ENCODE measurements at regions not wholly inside any gene's neighbourhood (a gene's known extent, or its start where the extent isn't known, plus 50 kb on each side); places are given as distances from the start of the nearest gene placed in this dataset.

DNA sequence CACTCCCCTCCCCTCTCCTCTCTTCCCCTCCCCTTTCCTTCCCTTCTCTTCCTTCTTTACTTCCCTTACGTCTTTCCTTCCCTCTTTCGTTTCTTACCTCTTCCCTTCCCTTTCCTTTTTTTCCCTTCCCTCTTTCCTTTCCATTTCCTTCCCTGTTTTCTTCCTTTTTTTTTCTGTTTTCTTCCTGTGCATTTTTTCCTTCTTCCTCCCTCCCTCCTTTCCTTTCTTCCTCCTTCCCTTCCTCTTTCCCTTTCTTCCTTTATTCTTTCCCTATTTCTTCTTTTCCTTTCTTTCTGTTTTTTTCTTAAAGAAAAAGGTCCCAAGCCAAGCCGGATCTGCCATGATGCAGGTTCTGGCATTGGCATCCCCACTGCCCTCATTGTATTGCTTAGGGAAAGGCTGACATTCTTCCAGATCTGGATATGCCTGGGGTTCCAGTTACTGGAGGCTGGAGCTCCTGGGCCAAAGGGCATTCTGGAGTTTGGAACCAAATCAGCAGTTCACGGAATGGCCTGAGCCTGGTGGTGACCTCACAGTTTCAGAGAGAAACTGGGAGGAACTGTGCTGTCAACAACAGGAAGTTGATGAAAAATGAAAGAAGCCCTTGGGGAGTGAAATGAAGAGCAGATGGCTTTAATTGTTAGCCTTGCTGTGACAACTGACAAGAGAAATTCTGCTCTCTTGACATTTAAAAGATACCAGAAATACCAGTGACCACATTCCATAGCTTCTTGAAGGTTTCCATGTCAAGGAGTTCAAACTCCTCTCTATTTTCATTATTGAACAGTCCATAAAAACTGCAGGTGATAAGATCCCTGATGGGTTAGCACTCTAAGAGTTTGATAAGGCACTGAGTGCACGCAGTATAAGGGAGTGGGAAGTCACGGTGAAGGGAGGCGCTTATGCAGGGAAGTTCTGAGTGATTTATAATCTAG, 622.1 kb downstream of the SPRY1 start:
- DNase-seq, result no peak

DNA sequence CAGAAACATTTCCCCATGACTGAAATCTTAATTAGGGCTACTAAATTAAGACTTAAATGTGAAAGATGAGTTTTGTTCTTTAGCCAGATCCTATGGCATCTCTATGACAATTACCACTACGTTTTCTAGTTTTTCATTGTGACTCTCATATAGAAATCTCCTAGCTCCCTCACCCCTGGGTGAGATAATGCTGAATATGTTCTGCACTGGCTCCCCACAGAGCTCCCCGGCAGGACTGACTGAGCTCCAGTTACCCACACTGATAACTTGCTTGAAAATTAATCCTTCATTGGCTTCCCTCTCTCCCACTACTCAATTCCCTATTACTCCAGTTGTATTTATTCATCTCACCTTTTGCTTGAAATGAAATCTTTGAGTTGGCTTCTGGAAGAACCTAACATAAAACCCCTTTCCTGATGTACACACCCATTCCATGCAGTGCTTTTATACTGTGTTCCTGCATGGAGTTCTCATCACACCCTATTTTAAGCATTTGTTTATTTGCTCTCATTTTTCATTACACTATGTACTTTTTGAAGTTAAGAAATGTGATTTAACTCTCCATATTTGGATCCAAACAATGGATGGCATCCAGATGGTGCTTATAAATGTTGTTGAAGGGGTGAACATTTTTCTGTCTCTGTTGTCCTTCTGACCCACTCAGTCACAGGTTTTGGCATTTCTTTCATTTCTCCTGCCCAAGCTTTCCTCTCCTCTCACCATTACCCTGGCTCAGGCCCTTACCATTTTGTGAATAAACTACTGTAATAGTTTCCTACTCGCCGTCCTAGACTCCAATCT, 623.4 kb downstream of the SPRY1 start:
- DNase-seq, result no peak

- no peak for DNase-seq
Measured at GRCh38 chr4:124025000-124025399, 628.4 kb downstream of the SPRY1 start.

GRCh38 chr4:124025428-124025827, 628.8 kb downstream of the SPRY1 start:
- no peak for DNase-seq

GRCh38 chr4:124028182-124028581, 631.6 kb downstream of the SPRY1 start:
- DNase-seq, result no peak

DNA sequence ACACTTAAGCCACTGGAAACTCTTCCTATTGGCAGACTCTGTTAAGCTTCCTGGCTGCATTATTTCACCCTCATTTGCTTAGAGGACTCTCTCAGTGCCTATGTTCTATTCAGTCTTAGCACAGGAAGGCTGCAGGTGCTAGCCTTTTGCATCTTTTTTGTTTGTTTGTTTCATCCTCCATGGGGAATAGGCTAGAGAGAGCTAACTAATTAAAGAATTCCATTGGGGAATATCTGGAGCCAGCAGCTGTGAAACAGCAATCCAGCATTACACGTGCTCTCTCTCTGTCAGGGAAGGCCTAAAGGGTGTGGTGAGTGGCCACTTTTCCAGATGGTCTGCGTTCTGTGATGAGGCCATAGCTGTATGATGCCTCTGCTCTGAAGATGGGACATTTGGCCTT, 633.6 kb downstream of the SPRY1 start:
- DNase-seq, result no peak

DNA sequence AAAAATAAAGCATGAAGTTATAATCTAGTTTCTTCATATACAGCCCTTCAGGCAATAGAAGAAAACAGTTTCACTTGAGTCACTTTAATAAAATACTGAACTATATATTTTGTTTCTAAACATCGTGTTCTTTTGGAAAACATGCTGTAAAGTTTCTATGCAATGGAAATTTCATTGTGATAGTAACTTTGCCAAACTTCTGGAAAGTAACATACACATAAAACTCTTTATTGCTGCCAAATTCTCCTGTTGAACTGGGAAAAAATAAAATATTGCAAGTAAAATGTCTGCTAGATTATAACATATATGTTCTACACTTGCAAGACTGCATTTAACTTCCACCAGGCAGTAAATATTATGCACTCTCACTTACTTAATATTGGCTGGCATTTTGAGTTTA, 635.4 kb downstream of the SPRY1 start:
- no peak for DNase-seq

DNA sequence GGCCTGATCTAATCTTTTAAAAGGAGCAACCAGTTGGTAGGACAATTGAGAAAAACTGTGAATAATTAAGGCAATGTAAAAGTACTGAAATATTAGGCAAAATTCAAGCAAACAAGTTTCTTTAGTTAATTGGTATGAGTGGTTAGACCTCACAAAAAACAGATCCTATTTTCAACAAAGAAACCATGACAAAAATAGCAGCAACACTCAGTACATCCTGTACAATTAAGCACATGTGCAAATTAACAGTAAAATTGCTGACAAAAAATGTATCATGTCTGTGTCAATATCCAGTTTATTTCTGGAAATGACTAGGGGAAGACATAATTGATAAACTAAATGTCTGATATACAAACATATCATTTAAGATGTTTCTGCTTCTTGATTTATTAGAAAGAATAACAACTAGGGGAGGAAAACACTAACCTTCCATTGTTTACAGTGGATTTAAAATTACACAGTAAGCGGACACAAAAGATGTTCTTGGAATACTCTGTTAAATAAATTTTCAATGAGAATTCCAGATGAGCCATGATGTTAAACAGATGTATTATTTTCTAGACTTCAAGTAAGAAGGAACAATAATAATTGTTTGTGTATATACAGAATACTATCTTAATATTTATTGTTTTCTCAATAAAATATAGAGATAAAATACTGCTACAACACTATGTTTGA, 638.9 kb downstream of the SPRY1 start:
- DNase-seq, result no peak

- DNase-seq, result no peak
Measured at GRCh38 chr4:124037236-124037635, 640.6 kb downstream of the SPRY1 start.

- DNase-seq, result no peak
Measured at GRCh38 chr4:124044330-124044729, 647.7 kb downstream of the SPRY1 start.

GRCh38 chr4:124044867-124045266, 648.3 kb downstream of the SPRY1 start:
- no peak for DNase-seq

GRCh38 chr4:124046190-124046589, 649.6 kb downstream of the SPRY1 start:
- DNase-seq, result no peak

DNA sequence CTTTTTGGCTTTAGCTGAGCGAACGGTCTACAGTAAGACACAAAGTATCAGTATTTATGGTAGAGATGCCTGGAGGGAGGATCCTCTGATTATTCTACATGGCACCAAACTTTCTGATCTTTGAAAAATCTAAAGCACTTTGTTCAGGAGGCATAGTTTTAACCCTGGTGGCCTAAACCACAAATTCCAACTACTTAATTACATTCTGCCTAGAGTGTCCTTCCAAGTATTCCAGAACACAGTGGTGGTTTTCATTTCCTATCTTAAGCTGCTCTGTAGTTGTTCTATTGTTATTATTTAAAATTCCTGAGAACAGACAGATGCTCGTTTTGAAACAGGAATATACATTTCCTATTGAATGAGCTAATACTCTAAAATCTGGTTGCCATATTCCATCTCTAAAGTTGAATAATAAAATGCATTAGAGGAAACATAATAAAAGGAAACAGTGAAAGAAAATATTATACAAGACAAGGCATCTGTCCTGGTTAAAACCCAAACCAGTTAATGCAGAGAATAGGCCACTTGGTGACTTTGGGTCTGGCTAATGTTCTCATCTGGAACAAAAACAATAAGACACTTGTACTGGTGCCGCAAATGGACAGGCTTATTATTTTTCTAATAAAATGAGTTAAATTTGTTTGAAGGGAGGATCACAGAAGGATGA, 657.4 kb downstream of the SPRY1 start:
- DNase-seq, result no peak

- DNase-seq, result no peak
Measured at GRCh38 chr4:124055336-124055735, 657.2 kb downstream of the ANKRD50 start.

DNA sequence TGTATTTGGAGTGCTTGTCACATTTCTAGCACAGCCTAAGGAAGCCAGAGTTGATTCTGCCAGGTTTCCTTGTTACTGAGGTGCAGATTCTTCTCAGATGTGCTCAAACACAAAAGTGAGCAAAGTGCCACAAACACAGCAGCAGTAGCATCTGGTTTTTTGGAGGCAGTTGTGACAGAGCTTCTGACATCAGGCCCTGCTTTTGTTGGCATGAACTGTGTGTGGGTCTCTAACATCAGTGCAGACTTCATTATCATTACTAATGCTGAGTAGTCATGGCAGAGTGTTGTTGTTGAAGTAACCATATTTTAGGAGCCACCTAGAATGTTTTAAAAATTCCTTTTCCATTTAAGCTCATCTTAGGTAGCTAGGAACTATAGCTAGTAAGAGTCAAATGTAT, 656.6 kb downstream of the ANKRD50 start:
- DNase-seq, result no peak

GRCh38 chr4:124060261-124060918, 652.1 kb downstream of the ANKRD50 start:
- no peak for DNase-seq

DNA sequence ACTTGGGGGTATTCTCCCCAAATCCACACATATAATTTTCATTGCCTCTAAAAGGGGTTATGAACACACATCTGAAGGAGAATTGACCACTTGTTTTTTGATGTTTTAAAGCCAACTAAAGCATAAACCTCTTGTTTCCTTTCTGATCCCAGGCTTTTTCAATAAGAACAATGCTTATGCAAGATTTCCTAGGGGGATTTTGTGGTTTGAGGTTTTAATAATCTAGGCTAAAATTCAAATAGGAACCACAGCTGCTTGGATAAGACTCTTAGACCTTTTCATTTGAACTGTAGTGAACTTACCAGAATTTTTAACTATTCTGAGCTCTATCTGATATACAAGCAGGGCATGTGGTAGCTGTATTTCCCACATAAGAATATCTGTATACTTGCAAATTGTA, 651.1 kb downstream of the ANKRD50 start:
- DNase-seq, result no peak

- DNase-seq, result no peak
Measured at GRCh38 chr4:124065422-124065821, 647.1 kb downstream of the ANKRD50 start.

DNA sequence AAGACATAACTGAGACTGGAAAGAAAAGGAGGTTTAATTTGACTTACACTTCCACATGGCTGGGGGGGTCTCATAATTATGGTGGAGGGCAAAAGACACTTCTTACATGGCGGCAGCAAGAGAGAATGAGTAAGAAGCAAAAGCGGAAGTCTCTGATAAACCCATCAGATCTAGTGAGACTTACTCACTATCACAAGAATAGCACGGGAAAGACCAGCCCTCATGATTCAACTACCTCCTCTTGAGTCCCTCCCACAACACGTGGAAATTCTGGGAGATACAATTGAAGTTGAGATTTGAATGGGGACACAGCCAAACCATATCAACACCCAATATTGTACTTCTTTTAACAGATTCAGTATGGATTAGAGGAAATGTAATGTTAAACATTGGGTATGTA, 646.6 kb downstream of the ANKRD50 start:
- no peak for DNase-seq

DNA sequence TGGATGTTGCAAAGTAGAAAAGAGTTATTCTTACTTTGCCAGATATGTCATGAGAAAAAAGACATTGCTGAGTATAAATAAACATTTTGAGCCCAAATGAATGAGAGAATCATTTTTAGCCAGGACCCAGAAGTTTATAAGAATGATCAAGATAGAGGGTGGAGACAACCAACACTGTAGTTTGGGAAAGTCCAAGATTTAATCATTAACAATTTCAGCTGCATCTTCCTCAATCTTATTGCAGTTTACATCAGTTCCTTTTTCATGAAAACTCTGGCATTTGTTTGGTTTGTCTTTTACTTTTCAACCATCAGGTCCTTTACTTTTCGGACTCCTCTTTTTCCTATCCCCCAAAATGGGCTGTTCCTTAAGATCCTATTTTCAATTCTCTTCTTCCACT, 645.9 kb downstream of the ANKRD50 start:
- DNase-seq, result no peak

GRCh38 chr4:124067046-124067445, 645.5 kb downstream of the ANKRD50 start:
- no peak for DNase-seq
